Breast epithelium (tissue), 4 donors: ENCODE measurements at regions not wholly inside any gene's neighbourhood (a gene's known extent, or its start where the extent isn't known, plus 50 kb on each side); places are given as distances from the start of the nearest gene placed in this dataset.

ENCODE experiments used
- DNase-seq, 2 donors: peaks; one replicate each; pipeline ENCODE4 v3.0.0-alpha.2; 2019; ENCODE audit warnings: low spot score in 2 of 2
- H3K27ac ChIP-seq, 2 donors: fragments of 200-600 bp; sonication (generic) in 1 of 2; one replicate each; pipeline ENCODE4 v1.5.1; 2016 to 2019; ENCODE audit warnings: mild to moderate bottlenecking in 1 of 2
- H3K27me3 ChIP-seq, 2 donors: fragments of 200-600 bp; sonication (generic) in 1 of 2; one replicate each; pipeline versions ENCODE4 v1.5.1 to v1.6.0; 2017 to 2019; ENCODE audit warnings: control low read depth in 1 of 2, mild to moderate bottlenecking in 1 of 2
- H3K36me3 ChIP-seq: fragments of 200-600 bp; one replicate; pipeline ENCODE4 v1.5.1; 2019
- H3K4me1 ChIP-seq, 2 donors: fragments of 200-600 bp; sonication (generic); one replicate each; pipeline ENCODE4 v1.5.1; 2016 to 2019; ENCODE audit warnings: control low read depth in 1 of 2
- H3K4me3 ChIP-seq, 3 donors: fragments of 200-600 bp; sonication (generic); 1 replicate in 2 of 3; 2 replicates in 1 of 3; pipeline ENCODE4 v1.5.1; 2016 to 2019; ENCODE audit warnings: mild to moderate bottlenecking in 3 of 3, moderate library complexity in 2 of 3
- H3K9me3 ChIP-seq, 2 donors: fragments of 200-600 bp; sonication (generic) in 1 of 2; one replicate each; pipeline ENCODE4 v1.5.1; 2016 to 2019; ENCODE audit warnings: control low read depth in 1 of 2
- POLR2A ChIP-seq: fragments of 450-650 bp; IDR thresholded peaks from one replicate; pipeline ENCODE4 v1.6.1; 2016; ENCODE audit warnings: antibody characterized with exemption, mild to moderate bottlenecking, moderate library complexity
- POLR2AphosphoS5 ChIP-seq, 3 donors: sonication (generic); formaldehyde crosslinking; IDR thresholded peaks; one replicate each; pipeline ENCODE4 v1.6.1; 2017; ENCODE audit warnings: antibody characterized with exemption in 3 of 3
- intact Hi-C: fragments of 100-400 bp; cut with DNase I; formaldehyde crosslinking; loops from one replicate; pipeline ENCODE4 v1.15.1; 2023; ENCODE audit warnings: low total_unique reads
- TF ChIP-seq, protein P1 (sequence below), 3 donors: fragments of 450-650 bp; IDR thresholded peaks; one replicate each; pipeline ENCODE4 v1.5.1; 2016 to 2017; ENCODE audit warnings: antibody characterized with exemption in 3 of 3, mild to moderate bottlenecking in 3 of 3, moderate library complexity in 3 of 3

DNA sequence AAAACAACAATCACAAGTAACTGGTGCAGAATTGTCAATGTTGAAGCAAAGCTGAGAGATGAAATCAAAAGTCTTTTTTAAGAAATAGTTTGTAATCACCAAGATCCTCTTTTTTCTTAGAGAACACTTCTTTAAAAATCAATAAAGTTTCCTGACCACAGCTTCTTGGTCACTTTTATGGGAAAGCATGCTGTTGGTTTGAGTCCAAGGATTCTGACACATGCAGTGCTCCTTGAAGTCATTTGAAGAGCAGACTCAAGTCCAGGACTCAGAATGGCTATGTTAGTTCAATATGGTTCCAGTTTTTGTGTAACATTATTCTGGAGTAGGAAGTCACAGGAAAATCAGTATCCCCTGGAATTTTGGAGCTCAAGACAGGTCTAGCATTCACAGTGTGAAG is 480.6 kb downstream of the NR2F1-AS1 start:
- no peak overlapping the region for H3K27ac ChIP-seq

DNA sequence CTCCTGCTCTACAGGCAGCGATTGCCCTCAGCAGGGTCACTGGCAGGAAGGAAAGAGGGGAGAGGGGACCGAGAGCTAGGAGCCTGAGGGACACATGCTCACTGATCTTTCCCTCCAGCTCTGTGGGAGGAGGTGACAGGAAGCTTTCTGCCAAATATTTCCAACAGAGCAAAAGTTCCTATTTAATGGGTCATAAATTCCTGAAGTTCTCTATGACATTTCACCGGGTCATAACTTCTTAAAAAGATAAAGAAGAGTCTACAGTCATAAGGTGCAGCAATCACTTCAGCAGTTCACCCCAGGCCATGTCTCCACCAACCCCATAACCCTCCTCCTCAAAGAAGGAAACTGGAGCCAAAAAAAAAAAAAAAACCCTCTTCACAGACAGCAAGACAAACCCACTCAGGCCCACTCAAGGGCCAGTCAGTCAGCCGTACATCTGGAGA is 481.1 kb downstream of the NR2F1-AS1 start:
- intact Hi-C loops = loop anchor here (5.0 kb wide), 1 partner anchor 498 kb away; no protein-coding TSS in a partner anchor
- Histone ChIP-seq H3K4me3 (no peak overlapping the region), H3K27ac (no peak overlapping the region), H3K36me3 (no peaks in the 10 kb centered on the region), H3K4me1 (no peaks in the 10 kb centered on the region), H3K27me3 (no peaks in the 10 kb centered on the region), H3K9me3 (no peaks in the 10 kb centered on the region)
- no peak for DNase-seq
- TF ChIP-seq, protein P1, sequence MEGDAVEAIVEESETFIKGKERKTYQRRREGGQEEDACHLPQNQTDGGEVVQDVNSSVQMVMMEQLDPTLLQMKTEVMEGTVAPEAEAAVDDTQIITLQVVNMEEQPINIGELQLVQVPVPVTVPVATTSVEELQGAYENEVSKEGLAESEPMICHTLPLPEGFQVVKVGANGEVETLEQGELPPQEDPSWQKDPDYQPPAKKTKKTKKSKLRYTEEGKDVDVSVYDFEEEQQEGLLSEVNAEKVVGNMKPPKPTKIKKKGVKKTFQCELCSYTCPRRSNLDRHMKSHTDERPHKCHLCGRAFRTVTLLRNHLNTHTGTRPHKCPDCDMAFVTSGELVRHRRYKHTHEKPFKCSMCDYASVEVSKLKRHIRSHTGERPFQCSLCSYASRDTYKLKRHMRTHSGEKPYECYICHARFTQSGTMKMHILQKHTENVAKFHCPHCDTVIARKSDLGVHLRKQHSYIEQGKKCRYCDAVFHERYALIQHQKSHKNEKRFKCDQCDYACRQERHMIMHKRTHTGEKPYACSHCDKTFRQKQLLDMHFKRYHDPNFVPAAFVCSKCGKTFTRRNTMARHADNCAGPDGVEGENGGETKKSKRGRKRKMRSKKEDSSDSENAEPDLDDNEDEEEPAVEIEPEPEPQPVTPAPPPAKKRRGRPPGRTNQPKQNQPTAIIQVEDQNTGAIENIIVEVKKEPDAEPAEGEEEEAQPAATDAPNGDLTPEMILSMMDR (IDR thresholded peaks at IDR 0.05) = no peak
- TF ChIP-seq POLR2AphosphoS5 (IDR thresholded peaks at IDR 0.05) (no peak), POLR2A (no peak)

More for the DNA sequence above, 480.6 kb downstream of the NR2F1-AS1 start:
- Histone ChIP-seq H3K4me3 (no peak overlapping the region), H3K9me3 (no peaks in the 10 kb centered on the region), H3K36me3 (no peaks in the 10 kb centered on the region), H3K27me3 (no peaks in the 10 kb centered on the region), H3K4me1 (no peaks in the 10 kb centered on the region)
- intact Hi-C loops = loop anchor here (5.0 kb wide), 1 partner anchor 498 kb away; no protein-coding TSS in a partner anchor
- TF ChIP-seq POLR2A (no peak), POLR2AphosphoS5 (IDR thresholded peaks at IDR 0.05) (no peak)
- TF ChIP-seq, protein P1 (IDR thresholded peaks at IDR 0.05) = no peak
- no peak for DNase-seq

DNA sequence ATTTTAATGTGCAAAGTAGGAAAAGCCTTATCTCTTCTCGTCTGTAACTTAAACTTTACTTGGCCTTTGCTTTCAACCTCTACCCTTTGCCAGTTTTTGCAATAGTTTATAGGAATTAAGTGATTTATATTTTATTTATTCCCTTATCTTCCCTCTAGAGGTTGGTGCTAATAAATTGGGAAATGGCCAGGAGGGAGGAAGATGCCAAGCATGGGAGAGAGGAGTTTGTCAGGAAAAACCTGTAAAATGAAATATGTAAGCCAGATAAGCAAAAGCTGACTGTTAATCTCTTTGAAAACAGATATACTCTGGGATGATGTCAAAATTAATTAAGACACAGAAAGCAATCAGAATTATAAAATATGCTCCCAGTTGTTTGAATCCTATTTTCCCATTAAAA is 484.5 kb downstream of the NR2F1-AS1 start:
- intact Hi-C loops = no loop called here
- DNase-seq = no peak

DNA sequence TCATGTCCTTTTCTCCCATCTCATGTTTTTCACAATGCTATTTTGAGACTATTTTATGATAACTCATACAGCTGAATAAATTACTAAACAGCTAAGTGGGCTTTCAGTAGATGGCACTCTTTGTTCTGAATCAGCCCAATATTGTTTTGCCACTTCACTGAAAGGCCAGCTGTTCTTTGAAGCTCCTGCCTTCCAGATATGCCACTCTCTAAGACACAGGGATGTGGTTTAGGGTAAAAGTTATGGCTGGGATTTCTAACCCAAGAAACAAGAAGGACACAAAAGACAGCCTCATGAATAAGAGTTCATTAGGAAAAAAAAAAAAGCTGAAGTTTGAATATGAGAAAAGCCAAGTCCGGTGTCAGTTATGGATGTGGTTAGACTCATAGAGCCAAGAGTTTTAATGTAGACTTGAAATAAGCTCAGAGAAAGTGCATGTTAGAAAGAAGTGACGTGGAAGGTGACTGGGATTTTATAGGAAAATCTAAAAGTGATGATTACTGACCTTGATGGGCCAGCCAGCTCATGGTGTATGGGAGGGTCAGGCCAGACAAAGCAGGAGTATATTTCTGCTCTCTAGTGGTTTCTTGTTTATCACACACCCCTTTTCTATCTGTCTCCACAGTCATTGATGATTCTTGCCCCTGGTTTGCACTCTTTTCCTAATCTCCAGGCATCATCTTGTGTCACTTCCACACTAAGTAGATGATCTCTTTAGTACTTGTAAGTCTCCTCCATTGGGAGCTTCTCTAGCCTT is 488.5 kb downstream of the NR2F1-AS1 start:
- no peak for TF ChIP-seq POLR2A
- TF ChIP-seq, protein P1 (IDR thresholded peaks at IDR 0.05) = no peak
- TF ChIP-seq POLR2AphosphoS5 (IDR thresholded peaks at IDR 0.05) = no peak
- Histone ChIP-seq H3K27ac (no peak overlapping the region), H3K4me3 (no peak overlapping the region), H3K4me1 (no peaks in the 10 kb centered on the region), H3K9me3 (no peaks in the 10 kb centered on the region), H3K27me3 (no peaks in the 10 kb centered on the region), H3K36me3 (no peaks in the 10 kb centered on the region)
- DNase-seq = no peak
- intact Hi-C loops = no loop called here

More for the DNA sequence above, 484.5 kb downstream of the NR2F1-AS1 start:
- Histone ChIP-seq H3K27me3 (no peaks in the 10 kb centered on the region), H3K4me3 (no peak overlapping the region), H3K36me3 (no peaks in the 10 kb centered on the region), H3K4me1 (no peaks in the 10 kb centered on the region), H3K27ac (no peak overlapping the region), H3K9me3 (no peaks in the 10 kb centered on the region)
- TF ChIP-seq POLR2A (no peak), POLR2AphosphoS5 (IDR thresholded peaks at IDR 0.05) (no peak)
- TF ChIP-seq, protein P1 (IDR thresholded peaks at IDR 0.05) = no peak

DNA sequence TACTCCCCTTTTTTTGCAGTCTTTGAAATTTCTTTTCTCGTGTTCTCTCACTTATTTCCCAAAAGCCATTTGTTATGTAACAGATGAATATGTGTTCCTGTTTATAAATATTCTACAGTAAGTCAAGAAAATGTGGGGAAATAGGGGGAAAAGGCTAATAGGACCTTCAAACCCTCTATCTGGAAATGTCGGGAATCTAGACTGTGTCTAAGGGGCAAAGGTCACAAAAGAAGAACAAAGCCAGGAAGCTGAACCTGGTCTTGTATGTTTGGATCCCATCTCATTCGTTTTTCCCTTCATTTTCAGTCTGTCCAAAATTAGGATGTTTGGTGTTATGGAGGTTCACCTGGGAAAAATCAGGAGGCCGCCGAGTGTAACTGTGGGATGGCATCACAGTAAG is 490.3 kb downstream of the NR2F1-AS1 start:
- no peak for DNase-seq
- no peaks in the 10 kb centered on the region for H3K9me3 ChIP-seq
- TF ChIP-seq POLR2AphosphoS5 (IDR thresholded peaks at IDR 0.05) = no peak
- TF ChIP-seq, protein P1 (IDR thresholded peaks at IDR 0.05) = no peak
- TF ChIP-seq POLR2A = no peak
- H3K36me3 ChIP-seq = no peaks in the 10 kb centered on the region
- H3K4me3 ChIP-seq = no peak overlapping the region
- H3K27ac ChIP-seq = no peak overlapping the region
- H3K4me1 ChIP-seq = no peaks in the 10 kb centered on the region
- no peaks in the 10 kb centered on the region for H3K27me3 ChIP-seq
- intact Hi-C loops = no loop called here
